GM18520 (cell line): ENCODE measurements at regions not wholly inside any gene's neighbourhood (a gene's known extent, or its start where the extent isn't known, plus 50 kb on each side); places are given as distances from the start of the nearest gene placed in this dataset.

Experiments
- ATAC-seq: cut with Tn5 transposase; IDR thresholded peaks from one replicate; pipeline ENCODE4 v1.9.1; 2021; ENCODE audit not compliant: unreplicated experiment

DNA sequence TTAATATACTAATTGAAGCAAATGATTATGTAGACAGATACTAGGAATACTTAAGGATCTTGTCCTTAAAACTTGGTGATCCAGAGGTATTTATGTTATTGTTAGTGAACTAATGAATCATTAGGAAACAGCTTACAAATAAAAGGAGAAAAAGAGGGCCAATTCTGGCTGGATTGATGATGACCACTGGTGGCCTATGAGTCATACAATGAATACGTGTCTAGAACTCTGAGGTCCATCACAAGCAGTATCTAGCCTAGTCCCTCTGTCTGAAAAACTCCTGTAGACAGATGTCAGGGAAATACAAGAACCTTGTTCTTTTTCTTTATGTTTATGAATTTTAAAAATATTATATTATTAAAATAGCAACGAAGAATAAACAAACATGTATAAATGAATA is 51.7 kb upstream of the RTL1 start:
- ATAC-seq, result no peak

DNA sequence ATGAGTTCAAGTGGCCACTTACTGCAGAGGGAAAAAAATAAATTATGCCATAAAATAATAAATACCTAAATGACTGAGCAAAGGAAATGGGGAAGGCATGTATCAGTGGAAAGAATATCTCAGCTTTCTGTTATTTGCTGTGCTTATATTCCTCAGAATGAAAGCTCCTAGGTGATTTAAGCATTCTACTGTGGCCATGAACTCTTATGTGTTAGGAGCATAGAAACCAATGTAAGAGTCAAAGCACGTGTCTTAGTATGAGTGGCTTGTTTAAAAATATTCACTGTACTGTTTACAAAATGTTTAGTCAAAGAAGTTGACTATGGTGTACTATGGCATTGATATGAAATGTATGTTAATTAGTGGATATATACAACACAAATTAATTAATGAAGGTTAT is 59.0 kb upstream of the RTL1 start:
- ATAC-seq, result no peak

DNA sequence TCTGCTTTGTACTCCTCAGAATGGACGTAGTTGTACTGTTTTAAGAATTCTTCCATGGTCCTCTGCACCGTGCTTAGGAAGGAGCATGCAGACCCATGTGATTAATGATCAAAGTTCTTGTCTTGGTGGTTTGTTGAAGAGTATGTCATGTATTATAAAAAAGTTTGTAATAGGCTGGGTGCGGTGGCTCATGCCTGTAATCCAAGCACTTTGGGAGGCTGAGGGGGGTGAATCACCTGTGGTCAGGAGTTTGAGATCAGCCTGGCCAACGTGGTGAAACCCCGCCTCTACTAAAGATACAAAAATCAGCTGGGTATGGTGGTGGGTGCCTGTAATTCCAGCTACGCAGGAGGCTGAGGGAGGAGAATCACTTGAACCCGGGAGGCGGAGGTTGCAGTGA is 61.8 kb upstream of the RTL1 start:
- no peak for ATAC-seq

DNA sequence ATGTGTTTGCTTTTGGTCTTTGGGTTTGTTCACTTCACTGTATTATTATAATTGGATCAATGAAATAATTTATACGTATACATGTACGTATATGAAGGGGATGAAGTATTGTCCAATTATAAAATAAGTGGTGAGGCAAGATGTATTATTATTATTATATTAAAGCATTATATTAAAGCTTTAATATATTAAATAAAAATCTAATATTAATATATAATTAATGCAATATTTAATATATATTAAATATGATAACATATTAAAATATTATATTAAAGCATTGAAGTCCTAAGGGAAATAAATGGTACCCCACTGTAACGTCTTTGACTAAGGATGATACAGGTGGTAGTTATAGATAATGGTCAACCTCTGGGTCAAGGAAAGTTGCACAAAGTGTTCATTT is 63.7 kb upstream of the RTL1 start:
- no peak for ATAC-seq

DNA sequence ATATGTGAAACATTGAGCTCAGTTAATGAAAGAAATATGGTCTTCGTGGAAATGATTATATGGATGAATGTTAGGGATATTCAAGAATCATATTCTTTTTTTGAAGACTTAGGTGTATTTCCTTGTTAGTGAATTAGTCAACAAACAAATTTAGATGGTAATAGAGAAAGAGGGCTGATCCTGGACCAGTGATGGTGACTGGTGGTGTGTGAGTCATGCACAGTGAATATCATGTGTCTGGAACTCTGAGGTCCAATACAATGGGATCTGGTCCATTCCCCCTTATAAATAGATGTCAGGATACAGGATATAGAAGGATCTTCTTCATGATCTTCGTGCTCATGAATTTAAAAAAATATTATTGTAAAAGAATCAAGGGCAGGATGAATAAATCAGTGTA is 64.4 kb upstream of the RTL1 start:
- no peak for ATAC-seq

DNA sequence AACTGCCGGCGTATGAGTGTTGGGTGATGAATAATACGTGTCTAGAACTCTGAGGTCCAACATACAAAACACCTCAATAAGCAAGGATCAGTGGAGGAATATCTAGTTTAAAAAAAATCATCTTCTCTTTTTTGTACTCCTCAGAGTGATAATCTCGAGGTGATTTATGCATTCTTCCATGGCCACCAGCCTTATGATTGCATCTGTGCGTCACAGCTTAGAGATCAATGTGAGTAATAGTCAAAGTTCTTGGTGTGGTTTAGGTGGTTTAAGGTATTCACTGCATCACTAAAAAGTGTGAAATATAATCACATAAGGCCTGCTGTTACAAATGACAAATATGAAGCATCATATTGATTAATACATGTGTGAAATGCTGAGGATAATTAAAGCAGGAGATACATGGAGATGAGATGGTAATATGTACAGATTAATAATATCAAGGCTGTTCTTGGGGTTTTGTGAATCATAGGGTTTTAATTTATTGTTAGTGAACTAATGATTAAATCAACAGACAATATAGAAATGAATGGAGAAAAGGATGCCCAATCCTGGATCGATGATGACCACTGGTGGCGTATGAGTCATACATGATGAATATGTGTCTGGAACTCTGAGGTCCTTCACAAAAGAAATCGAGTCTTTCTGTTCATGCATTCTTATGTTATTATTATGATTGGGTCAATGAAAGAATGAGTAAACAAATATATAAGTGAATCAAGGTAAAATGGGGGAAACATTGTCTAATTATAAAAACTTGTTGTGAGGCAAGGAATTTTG is 68.8 kb upstream of the RTL1 start:
- no peak for ATAC-seq

DNA sequence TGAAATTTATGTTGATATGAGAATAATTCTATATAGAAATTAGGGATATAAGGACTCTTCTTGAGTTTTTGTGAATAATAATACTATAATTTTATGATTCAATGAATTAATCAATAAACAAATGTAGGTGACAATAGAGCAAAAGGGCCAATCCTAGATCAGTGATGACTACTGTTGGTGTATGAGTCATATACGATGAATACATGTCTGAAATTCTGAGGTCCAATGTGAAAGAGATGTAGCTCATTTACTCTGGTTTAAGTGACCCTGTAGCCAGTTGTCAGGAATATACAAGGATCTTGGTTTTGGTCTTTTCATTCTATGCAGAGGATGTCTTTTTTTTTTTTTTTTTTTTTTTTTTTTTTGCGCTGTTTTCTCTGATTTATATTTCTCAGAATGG is 72.1 kb upstream of the RTL1 start:
- ATAC-seq, result no peak

DNA sequence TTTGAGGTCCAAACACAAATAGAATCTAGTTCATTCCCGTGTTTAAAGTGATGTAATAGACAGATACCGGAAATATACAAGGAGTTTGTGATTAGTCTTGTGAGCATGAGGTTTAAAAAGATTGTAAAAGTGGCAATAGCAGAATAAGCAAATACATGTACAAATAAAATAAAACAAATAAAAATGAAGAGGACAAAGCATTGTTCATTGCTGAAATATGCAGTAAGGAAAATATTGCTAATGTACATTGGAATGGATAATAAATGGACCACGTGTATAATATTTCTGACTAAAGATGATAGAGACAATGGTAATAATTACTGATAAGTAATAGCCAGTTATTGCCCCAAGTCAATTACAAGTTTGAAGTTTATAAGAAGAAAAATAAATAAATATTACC is 75.6 kb upstream of the RTL1 start:
- no peak for ATAC-seq

DNA sequence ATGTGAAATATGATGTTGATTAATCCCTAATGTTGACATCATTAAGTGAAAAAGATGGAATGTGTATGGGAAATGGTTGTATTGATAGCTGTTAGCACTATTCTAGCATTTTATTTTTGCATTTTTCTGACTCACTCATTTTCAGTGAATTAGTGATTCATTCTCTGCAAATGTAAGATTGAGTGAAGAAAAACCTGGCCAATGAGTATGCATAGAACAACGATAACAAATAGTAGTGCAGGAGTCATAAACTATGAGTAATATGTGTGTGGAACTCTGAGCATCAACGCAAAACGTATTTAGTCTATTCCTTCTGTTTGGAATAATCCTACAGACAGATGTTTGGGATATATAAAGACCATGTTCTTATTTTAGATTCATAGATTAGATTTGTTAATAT is 76.3 kb upstream of the RTL1 start:
- ATAC-seq, result no peak

DNA sequence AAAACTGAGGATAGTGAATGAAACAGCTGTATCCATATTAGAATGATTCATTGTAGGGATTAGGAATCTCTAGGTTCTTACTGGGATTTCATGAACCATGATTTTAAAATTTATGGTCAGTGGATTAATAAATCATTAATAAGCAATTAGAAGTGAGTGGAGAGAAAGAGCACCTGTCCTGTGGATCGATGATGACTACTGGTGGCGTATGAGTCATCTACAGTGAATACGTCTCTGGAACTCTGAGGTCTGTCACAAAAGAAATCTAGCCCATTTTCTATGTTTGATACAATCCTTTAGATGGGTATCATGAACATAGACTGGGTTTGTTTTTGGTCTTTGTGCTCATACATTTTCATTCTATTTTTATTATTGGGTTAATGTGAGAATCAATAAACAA is 77.3 kb upstream of the RTL1 start:
- no peak for ATAC-seq

DNA sequence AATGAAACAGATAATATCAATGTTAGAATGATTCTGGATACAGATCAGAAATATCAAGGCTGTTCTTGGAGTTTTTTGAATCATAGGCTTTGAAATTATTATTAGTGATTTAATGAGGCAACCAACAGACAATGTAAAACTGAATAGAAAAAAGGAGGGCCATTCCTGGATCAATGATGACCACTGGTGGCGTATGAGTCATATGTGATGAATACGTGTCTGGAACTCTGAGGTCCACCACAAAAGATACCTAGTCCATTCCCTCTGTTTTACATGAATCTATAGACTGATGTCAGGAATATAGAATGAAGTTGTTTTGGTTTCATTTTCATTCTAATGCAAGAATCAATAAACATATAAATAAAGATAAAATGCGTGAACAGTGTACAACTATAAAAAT is 78.3 kb upstream of the RTL1 start:
- ATAC-seq, result no peak

DNA sequence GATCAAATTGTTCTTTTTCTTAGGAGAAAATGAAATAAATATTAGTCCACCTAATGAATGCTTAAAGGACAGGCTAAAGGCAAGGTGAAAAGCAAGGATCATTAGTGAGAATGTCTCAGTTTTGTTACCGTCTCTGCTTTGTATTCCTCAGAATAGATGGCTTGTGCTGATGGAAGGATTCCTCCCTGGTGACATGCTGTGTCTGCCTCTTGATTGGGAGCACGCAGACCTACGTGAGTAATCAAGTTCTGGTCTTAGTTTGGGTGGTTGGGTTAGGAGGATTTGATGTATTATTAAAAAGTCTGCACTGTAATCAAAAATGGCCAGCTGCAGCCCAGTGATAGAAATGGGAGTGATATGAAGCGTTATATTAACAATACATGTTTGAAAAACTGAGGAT is 78.8 kb upstream of the RTL1 start:
- no peak for ATAC-seq

DNA sequence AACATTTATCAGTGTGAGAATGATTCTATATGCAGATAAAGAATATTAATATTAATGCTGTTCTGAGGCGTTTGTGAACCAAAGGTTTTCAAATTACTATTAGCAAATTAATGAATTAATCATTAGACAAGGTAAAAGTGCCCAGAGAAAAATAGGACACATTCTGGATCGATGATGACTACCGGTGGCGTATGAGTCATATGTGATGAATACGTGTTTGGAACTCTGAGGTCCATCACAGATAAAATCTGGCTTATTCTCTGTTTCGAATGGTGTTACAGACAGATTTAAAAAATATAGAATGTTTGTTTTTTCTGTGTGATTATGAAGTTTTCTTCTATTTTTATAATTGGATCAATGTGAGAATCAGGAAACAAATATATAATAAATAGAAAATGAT is 79.2 kb upstream of the RTL1 start:
- no peak for ATAC-seq

DNA sequence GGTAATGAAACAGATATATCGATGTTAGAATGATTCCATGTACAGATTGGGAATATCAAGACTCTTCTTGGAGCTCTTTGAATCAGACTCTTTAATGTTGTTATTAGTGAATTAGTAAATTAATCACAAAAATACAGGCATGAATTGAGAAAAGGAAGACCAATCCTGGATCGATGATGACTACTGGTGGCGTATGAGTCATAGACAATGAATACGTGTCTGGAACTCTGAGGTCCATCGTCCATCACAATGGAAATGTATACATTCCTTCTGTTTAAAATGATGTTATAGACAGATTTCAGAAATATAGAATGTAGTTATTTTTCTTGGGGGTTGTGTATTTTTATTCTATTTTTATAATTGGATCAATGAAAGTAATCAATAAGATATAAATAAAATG is 80.2 kb upstream of the RTL1 start:
- ATAC-seq, result no peak

DNA sequence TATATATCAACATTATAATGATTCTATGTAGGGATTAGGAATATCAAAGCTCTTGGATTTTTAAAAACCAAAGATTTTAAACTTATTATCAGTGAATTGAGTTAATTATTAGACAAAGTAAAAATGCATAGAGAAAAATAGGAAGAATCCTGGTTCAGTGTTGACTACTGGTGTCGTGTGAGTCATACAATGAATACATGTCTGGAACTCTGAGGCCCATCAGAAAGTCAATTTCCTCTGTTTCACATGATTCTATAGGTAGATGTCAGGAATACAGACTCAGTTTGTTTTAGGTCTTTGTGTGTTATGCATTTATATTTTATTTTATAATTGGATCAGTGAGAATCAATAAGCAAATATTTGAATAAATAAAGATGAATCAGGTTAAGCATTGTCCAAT is 84.5 kb upstream of the RTL1 start:
- ATAC-seq, result no peak

DNA sequence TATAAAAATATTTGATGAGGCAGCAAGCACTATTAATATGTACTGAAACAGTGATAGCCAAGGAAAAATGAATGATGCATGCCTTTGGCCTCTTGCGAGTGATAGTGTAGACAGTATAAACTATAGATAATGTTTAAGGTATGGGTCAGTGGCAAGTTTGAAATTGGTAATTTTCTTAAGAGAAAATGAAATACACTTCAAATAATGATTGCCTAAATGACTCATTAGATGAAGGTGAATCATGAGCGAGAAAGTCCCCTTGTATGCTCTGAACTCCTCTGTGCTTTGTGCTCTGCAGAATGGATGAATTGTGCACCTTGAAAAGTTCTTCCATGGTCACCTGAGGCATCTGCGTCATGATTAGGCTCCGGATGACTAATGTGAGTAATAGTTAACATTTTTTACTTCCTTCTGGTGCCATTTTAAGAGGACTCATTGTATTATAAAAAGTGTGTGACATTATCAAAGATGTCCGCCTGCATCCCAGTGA is 84.9 kb upstream of the RTL1 start:
- no peak for ATAC-seq

DNA sequence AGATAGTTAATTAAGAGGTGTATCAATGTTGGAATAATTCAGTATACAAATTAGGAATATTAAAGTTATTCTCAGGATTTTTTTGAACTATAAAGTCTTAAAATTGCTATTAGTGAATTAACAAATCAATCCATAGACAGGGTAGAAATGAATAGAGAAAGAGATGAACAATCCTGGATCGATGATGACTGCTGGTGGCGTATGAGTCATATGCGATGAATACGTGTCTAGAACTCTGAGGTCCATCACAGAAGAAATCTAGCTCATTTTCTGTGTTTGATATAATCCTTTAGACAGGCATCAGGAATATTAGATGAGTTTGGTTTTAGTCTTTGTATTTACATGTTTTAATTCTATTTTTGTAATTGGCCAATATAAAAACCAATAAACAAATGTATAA is 85.4 kb upstream of the RTL1 start:
- no peak for ATAC-seq

DNA sequence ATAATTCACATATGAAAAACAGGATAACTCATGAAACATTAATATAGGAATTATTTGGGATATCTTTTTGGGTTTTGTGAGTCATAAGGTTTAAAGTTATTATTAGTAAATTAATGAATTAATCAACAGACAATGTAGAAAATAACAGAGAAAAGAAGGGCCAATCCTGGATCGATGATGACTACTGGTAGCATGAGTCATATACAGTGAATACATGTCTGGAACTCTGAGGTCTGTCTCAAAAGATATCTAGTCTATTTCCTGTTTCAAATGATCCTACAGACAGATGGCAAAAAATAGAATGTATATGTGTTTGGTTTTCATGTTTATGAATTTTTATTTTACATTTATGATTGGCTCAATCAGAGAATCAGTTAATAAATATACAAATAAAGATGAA is 86.4 kb upstream of the RTL1 start:
- no peak for ATAC-seq

DNA sequence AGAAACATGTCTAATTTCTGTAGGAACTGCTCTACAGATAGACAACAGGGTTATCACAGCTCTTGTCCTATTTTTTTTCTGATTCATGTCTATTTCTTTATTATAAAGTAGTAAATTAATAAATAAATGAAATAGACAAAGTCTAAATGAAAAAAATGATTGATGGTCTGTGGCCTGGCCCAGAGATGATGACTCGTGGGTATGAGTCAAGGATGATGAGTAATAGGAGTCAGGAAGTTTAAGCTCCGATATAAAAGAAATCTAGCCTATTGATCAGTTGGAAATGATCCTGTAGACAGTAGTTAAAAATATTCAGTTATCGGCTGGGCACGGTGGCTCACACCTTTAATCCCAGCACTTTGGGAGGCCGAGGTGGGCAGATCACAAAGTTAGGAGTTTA is 90.6 kb upstream of the RTL1 start:
- ATAC-seq, result no peak

DNA sequence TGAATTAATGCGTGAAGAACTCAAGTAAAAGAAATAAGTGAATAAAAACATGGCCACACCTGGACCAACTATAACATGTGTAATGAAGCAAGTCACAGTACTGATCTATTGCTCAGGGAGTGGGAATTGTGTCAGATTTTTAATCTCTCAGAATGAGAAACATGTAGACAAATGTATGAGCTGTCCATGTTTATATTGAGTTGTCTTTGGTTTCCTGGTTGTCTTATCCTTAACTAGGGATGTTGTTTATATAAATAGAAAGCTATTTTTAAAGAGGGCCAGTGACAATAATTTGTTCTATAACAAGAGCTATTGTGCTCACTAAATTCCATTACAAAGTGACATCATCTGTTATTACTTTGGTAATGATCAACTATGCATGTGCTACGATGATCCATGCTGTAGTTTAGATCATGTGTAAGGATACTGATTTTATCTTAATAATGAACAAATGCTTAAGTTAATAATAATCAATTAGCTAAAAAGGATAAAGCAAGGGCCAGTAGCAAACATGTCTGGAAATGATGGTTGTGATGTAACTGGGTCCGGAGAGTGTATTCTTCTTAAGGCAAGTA is 91.3 kb upstream of the RTL1 start:
- ATAC-seq, result no peak

DNA sequence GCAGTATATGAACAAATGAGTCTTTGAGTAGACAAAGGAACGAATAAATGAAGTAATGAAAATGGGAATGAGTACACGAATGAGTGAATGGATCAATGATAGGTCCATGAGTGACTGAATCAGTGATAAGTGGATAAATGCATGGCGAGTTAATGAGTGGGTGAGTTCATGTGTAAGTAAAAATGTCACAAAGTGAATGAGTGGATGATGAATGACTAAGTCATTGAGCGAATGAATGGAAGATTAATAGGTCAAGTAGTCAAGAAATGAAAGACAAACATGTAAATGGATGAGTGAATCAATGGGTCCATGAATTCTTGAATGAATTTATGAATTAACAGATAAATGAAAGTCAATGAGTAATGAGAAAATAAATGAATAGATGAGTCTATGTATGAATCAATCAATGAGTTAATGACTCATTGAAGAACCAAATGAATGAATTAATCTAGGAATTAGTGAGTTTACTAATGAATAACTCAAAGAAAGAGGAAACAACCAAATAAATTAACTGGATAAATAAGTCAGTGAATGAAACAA is 97.3 kb upstream of the RTL1 start:
- no peak for ATAC-seq

DNA sequence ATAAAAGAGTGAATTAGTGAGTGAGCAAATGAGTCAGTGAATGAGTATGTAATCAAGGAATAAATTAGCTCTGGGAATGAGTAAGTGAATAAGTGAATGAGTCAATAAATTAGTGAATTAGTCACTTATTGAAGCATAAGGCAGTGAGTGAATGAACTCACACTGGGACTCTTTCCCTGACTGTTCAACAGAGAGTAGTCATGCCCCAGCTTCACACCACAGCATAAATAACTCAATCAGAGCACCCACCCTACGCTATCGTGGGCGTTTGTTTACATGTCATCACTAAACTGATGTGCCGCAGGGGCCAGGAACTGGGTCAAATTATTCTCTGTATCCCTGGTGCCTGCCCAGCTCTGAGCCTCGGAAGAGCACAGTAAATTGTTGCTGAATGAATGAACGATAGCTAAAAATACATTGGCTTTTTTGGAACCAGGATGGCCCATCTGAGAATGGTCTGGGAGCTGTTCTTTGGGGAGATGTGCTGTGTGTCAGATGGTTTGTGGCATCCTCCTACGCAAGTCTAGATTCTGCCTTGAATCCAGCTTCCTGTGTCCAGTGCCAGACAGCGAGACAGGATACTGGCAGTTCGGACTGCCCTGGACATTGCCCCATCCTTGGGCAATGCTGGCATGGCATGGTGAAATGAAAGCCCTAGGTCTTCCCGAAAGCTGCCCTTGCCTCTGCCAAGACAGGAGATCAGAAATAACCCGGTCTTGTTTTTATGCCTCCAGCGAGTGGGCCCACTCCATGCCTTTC is 98.0 kb upstream of the RTL1 start:
- ATAC-seq, result no peak
